Activated B cell treated with CpG ODN at 0.5 μM for 24 hours (primary cell): ENCODE measurements at regions not wholly inside any gene's neighbourhood (a gene's known extent, or its start where the extent isn't known, plus 50 kb on each side); places are given as distances from the start of the nearest gene placed in this dataset.

ENCODE experiments used
- ATAC-seq: fragments of 200-7000 bp; cut with Tn5 transposase; one replicate; pipeline ENCODE4 v1.10.0; 2021; ENCODE audit warnings: low read depth, mild to moderate bottlenecking, moderate library complexity
- CTCF ChIA-PET: fragments of 350-600 bp; sonication (Branson Sonifier 250); formaldehyde crosslinking; loops from one replicate; lab custom pipeline; 2021; ENCODE audit warnings: antibody characterized with exemption; lab: Charles Lee
- POLR2A ChIA-PET: fragments of 350-600 bp; sonication (Branson Sonifier 250); formaldehyde crosslinking; loops from one replicate; lab custom pipeline; 2021; ENCODE audit warnings: antibody characterized with exemption; lab: Charles Lee
- DNase-seq: peaks from one replicate; pipeline ENCODE4 v3.0.0; 2022
- H3K27ac Mint-ChIP-seq: one replicate; pipeline ENCODE4 v1.8.0; 2020; ENCODE audit warnings: mixed read lengths
- H3K27me3 Mint-ChIP-seq: one replicate; pipeline ENCODE4 v1.8.0; 2021; ENCODE audit warnings: mixed read lengths
- H3K36me3 Mint-ChIP-seq: one replicate; pipeline ENCODE4 v1.8.0; 2021; ENCODE audit warnings: low read depth, mixed read lengths
- H3K4me1 Mint-ChIP-seq: one replicate; pipeline ENCODE4 v1.8.0; 2021; ENCODE audit warnings: mixed read lengths
- H3K4me3 Mint-ChIP-seq: one replicate; pipeline ENCODE4 v1.8.0; 2020; ENCODE audit warnings: mild to moderate bottlenecking, mixed read lengths
- H3K9me3 Mint-ChIP-seq: one replicate; pipeline ENCODE4 v1.8.0; 2020; ENCODE audit warnings: mixed read lengths
- intact Hi-C: fragments of 100-400 bp; cut with micrococcal nuclease; formaldehyde crosslinking; loops from one replicate; pipeline ENCODE4 v1.15.1; 2024
- TF ChIP-seq, protein P1 (sequence below): fragments of 200-600 bp; IDR thresholded peaks from one replicate; pipeline ENCODE4 v1.8.0; 2022; ENCODE audit warnings: antibody characterized with exemption, mild to moderate bottlenecking

DNA sequence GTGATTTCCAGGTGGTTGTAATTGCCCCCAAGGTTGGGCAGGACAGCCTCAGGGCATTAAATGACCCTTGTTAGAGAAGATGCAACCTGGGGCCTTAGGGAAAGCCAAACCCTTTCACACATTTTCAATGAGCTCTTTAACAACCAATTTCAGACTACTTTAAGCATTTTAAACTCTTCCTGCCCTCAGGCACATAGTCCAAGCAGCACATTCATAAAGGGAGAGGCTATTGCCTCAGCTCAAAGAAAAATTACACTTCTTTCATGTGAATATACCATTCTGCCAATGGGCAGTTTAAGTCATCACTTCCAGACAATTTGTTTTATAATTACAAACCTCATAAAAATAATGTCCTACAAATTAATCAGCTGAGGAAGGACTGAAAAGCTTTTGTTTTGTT lies 544.5 kb downstream of the NPIPA7 start:
- intact Hi-C loops = no loop called here
- Mint-ChIP-seq H3K36me3 (no peaks in the 10 kb centered on the region), H3K4me1 (no peaks in the 10 kb centered on the region), H3K9me3 (no peaks in the 10 kb centered on the region), H3K27ac (no peak overlapping the region), H3K4me3 (no peak overlapping the region), H3K27me3 (peaks cover 7% of the 10 kb centered on the region)
- ATAC-seq = no peak
- POLR2A ChIA-PET = no interaction called here
- TF ChIP-seq, protein P1, sequence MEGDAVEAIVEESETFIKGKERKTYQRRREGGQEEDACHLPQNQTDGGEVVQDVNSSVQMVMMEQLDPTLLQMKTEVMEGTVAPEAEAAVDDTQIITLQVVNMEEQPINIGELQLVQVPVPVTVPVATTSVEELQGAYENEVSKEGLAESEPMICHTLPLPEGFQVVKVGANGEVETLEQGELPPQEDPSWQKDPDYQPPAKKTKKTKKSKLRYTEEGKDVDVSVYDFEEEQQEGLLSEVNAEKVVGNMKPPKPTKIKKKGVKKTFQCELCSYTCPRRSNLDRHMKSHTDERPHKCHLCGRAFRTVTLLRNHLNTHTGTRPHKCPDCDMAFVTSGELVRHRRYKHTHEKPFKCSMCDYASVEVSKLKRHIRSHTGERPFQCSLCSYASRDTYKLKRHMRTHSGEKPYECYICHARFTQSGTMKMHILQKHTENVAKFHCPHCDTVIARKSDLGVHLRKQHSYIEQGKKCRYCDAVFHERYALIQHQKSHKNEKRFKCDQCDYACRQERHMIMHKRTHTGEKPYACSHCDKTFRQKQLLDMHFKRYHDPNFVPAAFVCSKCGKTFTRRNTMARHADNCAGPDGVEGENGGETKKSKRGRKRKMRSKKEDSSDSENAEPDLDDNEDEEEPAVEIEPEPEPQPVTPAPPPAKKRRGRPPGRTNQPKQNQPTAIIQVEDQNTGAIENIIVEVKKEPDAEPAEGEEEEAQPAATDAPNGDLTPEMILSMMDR = no peak
- CTCF ChIA-PET = no interaction called here
- DNase-seq = no peak

DNA sequence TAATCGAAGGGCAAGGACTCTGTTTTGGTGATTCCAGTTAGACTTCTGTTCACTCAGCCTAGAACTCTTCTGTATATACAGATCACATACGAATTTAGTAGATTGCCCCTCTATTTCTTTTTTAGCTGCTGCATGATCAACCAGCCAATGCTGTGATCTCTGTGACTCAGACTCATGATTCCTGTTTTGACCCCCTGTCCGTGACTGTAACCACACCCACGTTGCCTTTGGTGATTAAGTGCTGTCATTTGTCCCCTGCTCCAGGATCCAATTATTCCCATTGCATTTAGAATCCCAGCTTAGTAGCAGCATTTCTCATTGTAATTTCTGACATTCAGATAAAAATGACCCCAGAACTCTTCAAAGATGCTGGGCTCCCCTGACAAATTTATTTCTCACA lies 545.7 kb downstream of the NPIPA7 start:
- no peaks in the 10 kb centered on the region for H3K9me3 Mint-ChIP-seq
- ChIA-PET POLR2A (no interaction called here), CTCF (no interaction called here)
- no peak for DNase-seq
- TF ChIP-seq, protein P1 = no peak
- no peak for ATAC-seq
- H3K4me1 Mint-ChIP-seq = no peaks in the 10 kb centered on the region
- no peaks in the 10 kb centered on the region for H3K36me3 Mint-ChIP-seq
- H3K27ac Mint-ChIP-seq = no peak overlapping the region
- no peak overlapping the region for H3K4me3 Mint-ChIP-seq
- intact Hi-C loops = no loop called here
- peaks cover 3% of the 10 kb centered on the region for H3K27me3 Mint-ChIP-seq

DNA sequence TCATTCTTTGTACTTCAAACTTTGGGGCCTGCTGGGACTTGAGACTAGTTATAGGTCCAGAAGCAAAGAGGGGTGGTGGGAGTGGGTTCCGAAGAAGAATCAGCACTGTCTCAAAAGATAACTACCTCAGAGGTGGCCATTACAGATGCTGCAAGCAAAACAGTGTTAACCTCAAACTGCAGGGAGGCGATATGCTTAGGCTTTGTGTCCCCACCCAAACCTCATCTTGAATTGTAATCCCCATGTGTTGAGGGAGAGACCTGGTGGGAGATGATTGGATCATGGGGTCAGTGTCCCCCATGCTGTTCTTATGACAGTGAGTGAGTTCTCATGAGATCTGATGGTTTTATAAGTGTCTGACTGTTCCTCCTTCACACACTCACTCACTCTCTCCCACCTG lies 545.3 kb downstream of the XYLT1 start:
- intact Hi-C loops = no loop called here
- DNase-seq = no peak
- CTCF ChIA-PET = no interaction called here
- Mint-ChIP-seq H3K4me1 (no peaks in the 10 kb centered on the region), H3K9me3 (no peaks in the 10 kb centered on the region), H3K27me3 (peaks cover 3% of the 10 kb centered on the region), H3K27ac (no peak overlapping the region), H3K4me3 (no peak overlapping the region), H3K36me3 (no peaks in the 10 kb centered on the region)
- POLR2A ChIA-PET = no interaction called here
- no peak for ATAC-seq
- TF ChIP-seq, protein P1 = no peak

DNA sequence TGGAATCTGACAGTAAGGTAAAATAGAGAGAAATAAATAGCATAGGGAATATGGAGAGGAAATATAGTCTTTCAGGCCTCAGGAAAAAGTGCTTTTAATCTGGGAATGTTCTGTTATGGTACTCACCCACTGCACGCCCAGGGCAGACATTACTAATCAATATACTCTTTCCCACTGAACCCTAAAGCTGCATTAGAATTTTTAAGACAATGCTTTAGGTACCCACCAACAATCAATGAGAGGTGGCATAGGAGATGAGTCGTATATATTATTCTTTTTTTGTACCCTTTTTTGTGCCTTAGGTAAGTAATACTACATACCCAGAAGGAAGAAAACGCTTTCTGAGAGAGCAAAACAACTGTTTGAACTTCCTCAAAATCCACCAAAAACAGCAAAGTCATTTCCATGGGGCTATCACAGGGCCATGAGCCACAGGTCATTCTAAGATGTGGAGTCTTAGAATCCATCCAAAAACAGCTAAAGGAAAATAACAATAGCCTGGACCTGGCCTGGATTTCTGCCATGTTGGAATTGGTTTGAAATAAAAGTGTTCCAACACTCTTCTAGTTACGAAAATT lies 542.1 kb downstream of the XYLT1 start:
- no peaks in the 10 kb centered on the region for H3K4me1 Mint-ChIP-seq
- no peak overlapping the region for H3K27ac Mint-ChIP-seq
- H3K9me3 Mint-ChIP-seq = no peaks in the 10 kb centered on the region
- ATAC-seq (no peak), DNase-seq (no peak)
- CTCF ChIA-PET = interaction anchor here (0.5 to 1.2 kb wide), 2 partner anchors 35 to 652 kb away, joined by 3 to 4 read pairs; no protein-coding TSS in a partner anchor
- H3K36me3 Mint-ChIP-seq = no peaks in the 10 kb centered on the region
- TF ChIP-seq, protein P1 = no peak
- intact Hi-C loops = no loop called here
- no peak overlapping the region for H3K4me3 Mint-ChIP-seq
- POLR2A ChIA-PET = no interaction called here
- peaks cover 6% of the 10 kb centered on the region for H3K27me3 Mint-ChIP-seq

DNA sequence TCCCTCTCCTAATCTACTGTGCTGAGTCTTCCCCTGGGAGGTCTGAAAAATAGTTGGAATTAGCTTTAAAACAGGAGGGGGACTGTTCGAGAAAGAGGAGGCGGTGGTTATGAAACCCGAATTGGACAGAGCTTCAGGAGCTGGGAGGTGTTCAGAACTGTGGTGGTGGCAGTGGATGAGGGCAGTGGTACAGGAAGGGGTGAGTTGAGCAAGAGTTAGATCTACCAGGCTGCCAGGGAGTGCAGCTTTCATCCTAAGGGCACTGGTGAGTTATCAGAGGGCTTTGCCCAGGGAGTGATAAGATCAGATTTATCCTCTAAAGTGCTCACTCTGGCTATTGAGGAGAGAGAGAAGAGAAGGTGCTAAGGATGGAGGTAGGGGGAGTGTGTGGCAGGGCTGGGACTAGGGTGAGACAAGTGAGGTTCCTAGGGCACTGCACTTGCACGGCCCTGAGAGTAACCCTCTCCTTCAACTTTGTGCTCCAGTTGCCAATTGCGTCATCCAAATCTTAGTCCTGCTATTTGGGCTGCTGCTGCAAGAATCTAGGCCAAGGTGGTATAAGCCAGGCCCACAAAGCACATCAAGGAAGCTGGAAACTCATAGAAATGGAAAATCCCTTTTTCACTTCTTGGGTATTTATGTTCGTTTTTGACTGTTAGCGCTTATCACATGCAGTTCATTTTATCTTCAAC lies 540.3 kb downstream of the XYLT1 start:
- Mint-ChIP-seq H3K9me3 (no peaks in the 10 kb centered on the region), H3K36me3 (no peaks in the 10 kb centered on the region), H3K4me1 (no peaks in the 10 kb centered on the region), H3K4me3 (no peak overlapping the region), H3K27ac (no peak overlapping the region), H3K27me3 (peaks cover 6% of the 10 kb centered on the region)
- intact Hi-C loops = no loop called here
- TF ChIP-seq, protein P1 = no peak
- no peak for DNase-seq
- ChIA-PET POLR2A (no interaction called here), CTCF (interaction anchor here (0.5 kb wide), 1 partner anchor 878 kb away, joined by 4 read pairs; no protein-coding TSS in a partner anchor)
- ATAC-seq = no peak
